GM20000 (cell line): ENCODE measurements at regions not wholly inside any gene's neighbourhood (a gene's known extent, or its start where the extent isn't known, plus 50 kb on each side); places are given as distances from the start of the nearest gene placed in this dataset.

ENCODE experiments used
- DNase-seq: peaks from one replicate; pipeline ENCODE4 v3.0.0; 2012; ENCODE audit warnings: low spot score
- CTCF ChIP-seq: IDR thresholded peaks from 2 replicates; pipeline ENCODE4 v1.5.1; 2012; ENCODE audit warnings: mild to moderate bottlenecking, control low read depth; ENCODE audit errors: extremely low read depth, missing control alignments

DNA sequence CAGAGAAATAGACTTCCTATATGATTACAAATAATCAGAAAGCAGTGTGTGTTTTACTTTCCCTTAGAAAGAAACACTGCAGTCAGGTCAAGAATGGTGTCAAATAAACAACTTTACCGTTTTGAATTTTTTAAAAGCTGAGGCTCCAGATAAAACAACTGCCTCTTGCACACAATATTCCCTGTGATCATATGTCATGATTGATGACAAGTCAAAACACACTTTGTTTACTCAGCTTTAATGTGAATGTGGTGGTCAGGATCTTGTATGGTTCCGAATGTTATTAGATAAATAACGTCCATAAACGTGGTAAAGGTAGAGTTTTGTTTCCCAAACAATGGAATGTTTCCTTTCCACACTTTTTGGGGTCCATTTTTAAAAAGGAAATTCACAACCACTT, 428.4 kb upstream of the MDFIC2 start:
- no peak for DNase-seq
- no peak for TF ChIP-seq CTCF

GRCh38 chr3:70740071-70740470, 427.6 kb upstream of the MDFIC2 start:
- no peak for TF ChIP-seq CTCF
- no peak for DNase-seq

DNA sequence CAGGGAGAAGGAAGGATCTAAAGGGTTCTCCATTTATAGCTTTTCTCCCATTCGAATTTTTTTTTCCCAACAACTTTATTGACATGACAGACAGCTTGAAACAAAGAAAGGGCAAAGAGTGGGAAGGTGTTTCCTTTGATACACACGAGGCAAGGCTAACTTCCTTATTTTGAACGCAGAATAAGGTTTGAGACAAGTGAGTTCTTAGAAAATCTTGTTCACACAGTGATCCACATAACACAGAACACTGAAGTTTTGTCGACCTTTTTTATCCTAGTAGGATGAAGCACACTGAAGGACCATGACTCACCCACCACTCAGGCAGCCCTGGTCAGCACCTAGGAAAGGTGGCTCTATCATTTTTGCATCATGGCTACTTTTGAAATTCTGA, 425.8 kb upstream of the MDFIC2 start:
- DNase-seq: no peak
- no peak for TF ChIP-seq CTCF

- no peak for TF ChIP-seq CTCF
- DNase-seq: no peak
These were observed 425.3 kb upstream of the MDFIC2 start for GRCh38 chr3:70737666-70738290.

DNA sequence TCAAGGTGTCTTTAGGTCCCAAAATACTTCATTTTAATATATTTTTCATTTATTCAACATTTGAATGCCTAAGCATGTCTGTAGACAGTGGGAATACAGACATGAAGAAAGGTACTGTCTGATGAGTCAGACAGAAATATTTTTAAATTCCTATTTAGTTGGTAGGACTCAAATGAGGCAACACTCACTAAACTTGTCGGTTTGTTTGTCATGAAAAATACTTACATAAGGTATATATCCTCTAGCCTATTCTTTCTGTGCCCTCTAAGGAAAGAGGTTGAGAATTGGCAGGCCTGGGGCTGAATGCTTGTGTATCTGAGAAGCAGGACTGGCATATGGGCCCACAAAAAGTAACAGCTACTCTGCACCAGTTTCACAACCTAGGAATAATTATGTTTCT, 423.6 kb upstream of the MDFIC2 start:
- DNase-seq: no peak
- TF ChIP-seq CTCF: no peak

- DNase-seq: no peak
These were observed 422.3 kb upstream of the MDFIC2 start for GRCh38 chr3:70734756-70735155.

DNA sequence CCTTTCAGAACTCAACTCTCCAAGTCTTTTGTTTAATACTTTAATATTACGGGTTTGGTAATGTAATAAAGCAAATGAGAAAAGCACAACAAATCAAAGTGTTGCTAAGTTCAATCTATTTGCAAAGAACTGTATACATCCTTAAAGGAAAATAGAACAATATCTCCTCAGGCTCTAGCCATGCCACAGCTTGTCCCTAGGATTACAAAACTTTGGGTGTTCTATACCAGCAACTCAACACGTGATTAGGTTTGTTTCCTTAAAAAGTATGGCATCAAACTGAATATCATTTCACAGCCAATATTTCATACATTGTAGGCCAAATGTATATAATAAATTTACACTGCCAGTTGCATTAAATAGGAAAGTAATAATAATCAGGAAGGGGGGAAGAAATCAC, 418.6 kb upstream of the MDFIC2 start:
- TF ChIP-seq CTCF: no peak
- no peak for DNase-seq

More at GRCh38 chr3:70734756-70735155, 422.3 kb upstream of the MDFIC2 start:
- no peak for TF ChIP-seq CTCF

DNA sequence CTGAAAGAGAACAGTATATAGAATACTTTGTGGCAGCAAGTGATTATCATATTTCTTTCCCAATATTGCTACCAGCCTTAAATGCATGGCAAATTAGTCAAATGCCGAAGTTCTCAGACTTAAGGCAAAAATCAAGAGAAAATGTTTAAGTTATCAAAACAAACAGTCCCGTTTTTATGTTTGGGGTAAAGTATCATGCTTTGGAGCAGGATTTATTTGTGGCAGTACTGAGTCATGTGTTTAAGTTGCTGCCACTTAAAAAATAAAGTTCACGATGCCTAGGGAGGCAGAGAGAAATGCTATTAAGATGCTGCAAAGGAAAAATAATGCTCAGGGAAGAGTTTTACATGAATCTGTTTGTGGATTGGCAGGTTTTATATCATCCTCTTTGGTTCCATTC, 417.4 kb upstream of the MDFIC2 start:
- DNase-seq: no peak
- no peak for TF ChIP-seq CTCF
